GM21360 (cell line): ENCODE measurements at regions not wholly inside any gene's neighbourhood (a gene's known extent, or its start where the extent isn't known, plus 50 kb on each side); places are given as distances from the start of the nearest gene placed in this dataset.
"Not testable (repeated sequence)": the region's sequence is repeated elsewhere in the genome, so short reads cannot be mapped to it uniquely, and the experiment has no call there.

Experiments
- ATAC-seq: cut with Tn5 transposase; IDR thresholded peaks from one replicate; pipeline ENCODE4 v1.9.1; 2021; ENCODE audit warnings: mild to moderate bottlenecking, moderate library complexity; ENCODE audit not compliant: unreplicated experiment

DNA sequence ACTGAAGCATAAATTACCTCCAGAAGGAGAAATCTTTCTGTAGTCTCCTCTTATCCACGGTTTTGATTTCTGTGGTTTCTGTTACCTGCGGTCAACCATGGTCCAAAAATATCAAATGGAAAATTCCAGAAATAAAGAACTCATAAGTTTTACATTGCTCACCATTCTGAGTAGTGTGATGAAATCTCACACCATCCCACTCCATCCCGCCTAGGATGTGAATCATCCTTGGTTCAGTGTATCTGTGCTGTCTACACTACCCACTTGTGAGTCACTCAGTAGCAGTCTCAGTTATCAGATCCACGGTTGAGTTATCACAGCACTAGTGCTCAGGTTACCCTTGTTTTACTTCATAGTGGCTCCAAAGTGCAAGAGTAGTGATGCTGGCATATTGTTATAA is 371.2 kb downstream of the NFIB start:
- ATAC-seq: peak; percentile 74

DNA sequence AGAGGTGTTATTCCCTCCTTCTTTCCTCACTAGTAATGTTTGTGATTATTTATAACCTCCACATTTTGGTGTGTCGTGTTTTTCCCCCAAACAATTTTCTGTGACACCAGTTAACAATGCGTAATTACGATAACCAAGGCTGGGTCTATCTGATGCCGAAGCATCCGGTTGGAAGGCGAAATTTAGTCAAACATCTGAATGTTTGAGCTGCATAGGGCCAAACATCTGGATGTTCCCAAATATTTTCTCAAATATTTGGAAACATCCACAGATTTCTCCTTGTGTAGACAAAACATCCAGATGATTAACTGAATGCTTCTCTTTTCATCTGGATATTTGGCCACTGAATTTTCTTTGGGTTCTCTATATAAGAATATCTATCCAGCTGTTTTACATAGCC is 371.7 kb downstream of the NFIB start:
- no peak for ATAC-seq

DNA sequence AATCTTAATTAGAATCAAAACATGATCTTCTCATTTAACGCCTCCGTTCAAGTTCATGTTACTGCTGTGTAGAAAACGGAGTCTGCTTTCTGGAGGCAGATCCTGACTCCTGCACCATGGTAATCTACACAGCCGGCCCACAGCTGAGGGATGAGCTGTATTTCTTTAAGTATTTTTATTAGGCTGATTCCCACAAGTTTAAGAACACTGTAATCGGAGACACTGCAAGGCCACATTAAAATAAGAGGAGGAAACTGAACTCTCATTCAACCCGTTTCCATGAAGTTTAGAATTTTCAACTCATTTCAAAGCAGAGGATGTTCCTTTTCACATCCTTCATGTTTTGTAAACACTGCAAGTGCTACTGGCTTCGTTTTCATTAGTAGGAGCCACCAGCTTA is 372.2 kb downstream of the NFIB start:
- no peak for ATAC-seq

DNA sequence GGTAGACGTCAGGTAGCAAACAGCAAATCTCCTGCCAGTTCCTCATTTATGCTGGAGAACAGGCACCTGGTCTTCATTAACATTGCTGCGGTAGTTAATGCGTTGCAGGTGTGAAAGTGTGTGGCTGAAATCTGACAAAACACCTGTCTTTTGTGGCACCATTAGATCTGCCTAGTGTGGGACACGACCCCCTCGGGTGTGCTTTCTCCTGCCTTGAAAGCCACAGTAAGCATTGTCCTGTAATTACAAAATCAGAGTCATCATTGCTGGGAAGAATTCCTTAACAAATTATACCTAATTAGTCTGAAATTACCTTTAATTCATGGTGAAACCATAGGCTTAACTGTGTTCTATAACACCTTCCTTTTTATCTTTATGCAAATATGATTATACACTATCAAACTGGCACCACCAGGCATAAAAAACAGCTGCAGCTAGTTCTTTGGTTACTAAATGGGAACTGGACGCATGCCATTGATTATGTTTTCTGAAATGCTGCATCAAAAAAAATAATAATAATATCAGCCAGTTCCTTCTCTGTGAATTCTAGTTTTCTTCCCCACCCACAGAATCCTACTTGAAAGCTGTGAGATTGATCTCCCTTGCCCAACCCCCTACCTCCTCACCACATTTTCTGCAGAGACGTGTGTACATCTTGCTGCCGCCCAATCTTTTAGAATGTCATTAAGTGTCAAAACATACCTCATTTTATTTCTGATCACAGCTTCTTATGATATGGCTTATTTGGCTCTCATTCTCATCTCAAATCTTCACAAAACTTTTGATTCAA is 374.0 kb downstream of the NFIB start:
- ATAC-seq: no peak

DNA sequence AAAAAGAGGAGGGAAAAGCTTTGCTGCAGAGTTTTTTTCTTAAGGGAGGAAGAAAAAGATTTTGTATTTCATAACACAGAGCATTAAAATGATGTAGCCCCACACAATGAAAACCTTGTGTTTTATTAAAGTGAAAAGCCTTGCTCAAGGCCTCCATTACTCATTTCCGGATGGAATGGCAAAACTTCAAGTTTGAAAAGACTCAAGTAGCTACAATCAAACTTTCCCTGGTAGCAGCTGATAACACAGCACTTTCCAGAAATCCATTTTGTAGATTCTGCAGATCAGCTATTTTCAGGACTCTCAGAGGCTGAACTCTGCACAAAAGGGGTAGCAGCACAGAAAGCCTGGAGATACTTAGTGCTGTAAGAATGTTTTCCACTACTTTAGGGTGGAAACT is 374.8 kb downstream of the NFIB start:
- no peak for ATAC-seq

DNA sequence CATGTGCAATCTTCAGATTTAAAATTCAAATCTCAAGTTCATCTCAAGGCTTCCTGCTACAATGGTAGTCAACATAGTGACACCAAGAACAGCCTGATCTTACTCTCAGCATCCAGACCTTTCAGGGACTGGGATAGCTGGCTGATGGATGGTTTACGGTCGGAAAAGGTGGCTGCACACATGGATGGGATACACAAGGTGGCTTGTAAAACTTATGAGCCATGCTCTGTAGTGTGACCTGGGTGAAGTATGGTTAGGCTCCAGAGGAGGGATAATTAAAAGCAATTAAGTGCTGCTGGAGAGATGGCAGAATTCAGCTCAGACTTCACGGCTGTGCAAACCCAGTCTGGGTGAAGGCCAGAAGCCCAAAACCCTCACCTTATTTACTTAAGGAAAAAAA is 379.5 kb downstream of the NFIB start:
- no peak for ATAC-seq

DNA sequence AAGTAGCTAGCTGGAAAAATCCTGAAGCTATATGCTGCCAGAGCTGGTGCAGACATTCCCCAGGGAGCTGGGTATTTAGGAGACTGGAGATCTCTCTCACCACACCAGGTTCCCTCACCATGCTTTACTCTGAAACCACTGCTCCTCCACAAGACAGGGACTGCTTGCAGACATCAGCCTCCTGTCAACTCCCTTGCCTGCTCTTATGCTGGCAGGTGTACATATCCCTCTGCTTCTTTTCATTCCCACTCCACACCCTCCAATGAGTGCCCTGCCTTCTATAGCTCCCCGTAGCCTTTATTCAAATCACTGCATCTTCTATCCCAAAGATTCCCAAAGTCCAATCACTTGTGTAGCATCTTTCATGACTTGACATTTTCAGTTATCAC is 380.7 kb downstream of the NFIB start:
- ATAC-seq: no peak

DNA sequence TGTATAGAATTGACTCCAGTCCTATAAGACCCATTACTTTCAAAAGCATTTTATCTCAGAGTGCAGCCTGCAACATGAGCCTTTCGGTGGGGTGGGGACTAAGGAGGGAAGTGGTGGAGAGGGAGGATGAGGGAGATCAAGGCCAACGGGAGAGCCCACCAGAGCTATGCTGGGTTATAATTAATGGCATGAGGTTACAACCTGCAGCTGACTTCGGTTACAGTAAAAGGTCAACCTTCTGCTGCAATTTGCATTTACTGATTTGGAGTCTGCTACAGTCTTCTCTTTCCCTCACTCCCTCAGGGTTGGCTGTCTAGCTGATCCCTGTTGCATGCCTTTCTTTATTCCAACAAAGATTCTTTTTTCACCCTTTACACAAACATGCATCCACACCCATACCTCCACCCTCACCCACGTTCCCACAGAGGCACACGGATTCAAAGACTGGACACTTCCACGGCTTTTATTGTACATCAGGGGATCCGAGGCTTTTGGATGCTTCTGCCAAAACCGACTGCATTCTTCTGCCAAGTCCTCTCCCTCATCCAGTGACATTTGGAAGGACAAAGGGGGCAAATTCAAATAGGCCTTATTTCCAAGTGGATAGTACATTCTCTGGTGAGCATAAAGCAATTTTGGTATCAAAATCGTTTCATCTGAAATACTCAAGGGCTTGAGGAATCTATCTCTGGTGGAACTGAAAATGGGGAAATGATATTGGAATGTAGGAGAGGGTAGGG is 381.2 kb downstream of the NFIB start:
- no peak for ATAC-seq

DNA sequence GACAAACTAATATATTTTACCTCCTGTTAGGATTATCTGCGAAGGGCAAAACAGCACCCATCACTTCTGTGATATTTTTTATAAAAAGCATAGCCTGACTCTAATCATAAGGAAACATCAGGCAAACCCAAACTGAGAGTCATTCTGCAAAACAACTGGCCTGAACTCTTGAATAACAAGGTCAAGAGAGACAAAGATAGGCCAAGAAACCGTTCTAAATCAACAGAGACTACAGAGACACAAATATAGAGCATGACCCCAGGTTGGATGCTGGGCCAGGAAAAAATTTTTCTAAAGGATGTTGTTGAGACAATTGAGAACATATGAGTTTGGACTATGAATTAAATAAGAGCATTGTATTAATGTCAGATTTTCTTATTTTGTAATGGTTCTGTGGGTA is 384.9 kb downstream of the NFIB start:
- no peak for ATAC-seq

DNA sequence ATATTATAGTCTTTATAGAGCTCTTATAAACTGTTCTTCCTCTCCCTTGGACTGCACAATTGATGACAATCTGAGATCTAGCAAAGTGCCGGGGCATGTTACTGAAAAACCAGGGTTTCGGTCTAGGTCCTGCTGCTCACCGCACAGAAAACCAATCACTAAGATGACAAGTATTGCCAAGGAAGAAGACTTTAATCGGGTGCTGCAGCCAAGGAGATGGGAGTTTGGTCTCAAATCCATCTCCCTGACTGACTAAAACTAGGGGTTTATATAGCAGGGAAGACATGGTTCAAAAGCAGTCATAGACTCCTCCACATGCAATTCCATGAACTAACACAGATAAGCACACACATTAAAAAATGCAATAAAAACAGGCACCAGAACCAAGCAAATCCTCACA is 390.6 kb downstream of the NFIB start:
- no peak for ATAC-seq

DNA sequence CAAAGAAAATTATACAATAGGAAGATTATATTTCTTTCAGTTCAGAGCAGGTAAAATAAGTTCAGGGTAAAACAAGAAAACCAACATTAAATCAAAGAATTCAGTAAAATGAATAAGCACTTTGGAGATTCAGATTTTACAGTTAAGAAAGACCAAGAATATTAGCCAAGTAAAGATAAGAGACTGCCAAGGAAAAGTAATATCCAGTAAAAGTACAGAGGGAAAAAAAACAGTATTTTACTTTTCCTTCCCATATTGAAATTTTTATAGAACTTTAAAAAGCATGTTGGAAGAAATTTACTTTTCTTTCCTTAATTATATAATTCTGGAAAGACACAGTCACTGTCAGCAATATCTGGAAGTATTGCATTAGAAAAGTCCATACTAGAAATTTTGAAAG is 393.4 kb downstream of the NFIB start:
- ATAC-seq: no peak

DNA sequence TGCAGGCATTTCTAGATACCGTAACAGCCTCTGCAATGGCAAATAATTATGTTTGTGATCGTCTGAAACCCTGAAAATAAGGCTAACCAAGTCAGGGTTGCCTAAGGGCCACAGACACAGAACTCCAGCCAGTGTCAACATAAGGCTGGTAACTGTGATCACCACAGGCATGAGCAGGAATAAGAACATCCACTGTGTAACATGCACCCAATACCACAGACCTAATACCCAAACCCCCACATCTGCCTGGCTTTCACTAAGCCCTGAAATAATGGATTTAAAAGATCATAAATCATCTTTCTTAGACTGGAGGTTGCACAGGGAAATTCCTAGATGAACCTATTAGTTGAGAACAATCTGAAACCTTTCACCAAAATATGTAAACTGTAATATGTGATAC is 394.5 kb downstream of the NFIB start:
- ATAC-seq: no peak

DNA sequence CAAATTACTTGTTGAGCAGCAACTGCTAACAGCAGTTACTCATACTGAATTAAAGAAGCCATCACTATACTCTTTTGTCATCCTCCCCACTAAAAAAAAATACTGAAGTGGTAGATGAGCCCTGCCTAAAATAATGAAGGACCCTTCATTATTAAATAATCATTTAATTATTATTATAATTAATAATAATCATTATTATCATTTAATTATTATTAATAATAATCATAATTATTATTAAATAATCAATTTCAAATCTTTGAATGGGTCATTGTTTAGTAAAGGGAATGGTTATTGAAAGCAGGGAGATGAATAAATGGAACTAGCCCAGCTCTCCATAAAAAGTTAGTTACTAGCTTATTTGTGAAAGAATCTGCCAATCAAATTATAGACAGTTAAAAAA is 396.4 kb downstream of the NFIB start:
- no peak for ATAC-seq

DNA sequence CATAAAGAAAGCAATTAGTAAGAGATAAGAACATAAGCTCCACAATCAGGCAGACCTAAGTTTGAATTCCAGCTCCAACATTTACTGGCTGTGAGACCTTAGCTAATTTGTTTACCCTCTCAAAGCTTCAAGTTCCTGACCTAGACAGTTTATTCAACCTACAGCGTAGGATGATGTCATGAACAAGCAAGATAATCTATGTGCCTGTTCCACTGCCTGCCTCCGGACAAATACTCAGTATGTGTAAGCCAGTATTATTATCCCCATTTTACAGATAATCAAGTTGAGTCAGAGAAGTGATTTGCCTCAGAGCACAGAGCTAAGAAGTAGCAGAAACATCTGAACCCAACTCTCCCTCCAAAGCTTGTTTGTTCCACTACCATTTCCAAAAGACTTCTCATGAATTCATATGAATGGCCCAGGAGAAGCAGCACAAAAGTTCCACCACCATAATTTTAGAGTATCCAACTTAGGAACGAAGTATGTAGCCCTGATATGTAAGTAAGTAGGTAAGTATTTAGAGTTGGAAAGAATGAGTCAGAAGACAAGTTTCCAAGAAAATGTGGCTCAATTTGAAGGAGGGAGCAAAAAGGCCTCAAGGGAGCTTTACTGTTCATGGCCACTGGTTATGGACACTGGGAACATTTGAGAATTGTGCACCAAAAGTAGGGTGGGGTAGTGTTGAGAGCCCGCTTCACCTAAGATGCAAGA is 398.2 kb downstream of the NFIB start:
- ATAC-seq: no peak

DNA sequence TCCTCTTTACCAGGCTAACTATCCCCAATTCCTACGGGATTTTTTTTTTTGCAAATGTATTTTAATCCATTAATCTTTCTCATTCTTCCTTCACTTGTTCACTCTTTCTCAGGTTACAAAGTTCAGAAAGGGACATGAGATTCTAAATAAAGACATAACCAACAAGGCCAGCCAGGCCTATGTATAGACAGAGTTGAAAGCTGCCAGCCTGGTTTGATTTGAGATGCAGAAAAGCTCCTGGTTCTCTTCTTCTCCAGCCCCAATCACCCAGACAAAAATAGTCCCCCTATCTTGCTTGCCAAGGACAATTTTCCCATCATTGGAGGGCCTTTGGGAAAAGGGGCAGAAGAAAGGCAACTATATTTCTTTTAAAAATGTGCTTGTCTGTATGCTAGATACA is 398.8 kb downstream of the NFIB start:
- no peak for ATAC-seq

DNA sequence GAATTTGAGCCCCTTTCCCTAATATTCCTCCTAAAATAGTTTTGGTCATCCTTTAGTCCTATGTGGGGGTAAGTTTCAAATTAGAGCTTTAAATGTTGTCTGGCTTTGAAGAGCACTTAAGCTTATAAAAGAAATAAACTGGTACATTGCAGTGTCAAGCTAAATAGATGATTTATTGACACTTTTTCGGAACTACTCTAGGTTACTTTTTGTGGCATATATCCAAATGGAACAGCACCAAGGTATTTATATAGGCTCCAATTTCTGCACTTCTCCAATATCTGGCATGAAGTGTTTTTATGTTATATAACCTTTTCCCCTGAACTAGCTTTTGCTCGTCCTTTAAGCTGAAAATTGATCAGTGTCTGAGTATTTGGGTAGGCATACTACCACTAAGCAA is 402.5 kb downstream of the NFIB start:
- ATAC-seq: no peak

DNA sequence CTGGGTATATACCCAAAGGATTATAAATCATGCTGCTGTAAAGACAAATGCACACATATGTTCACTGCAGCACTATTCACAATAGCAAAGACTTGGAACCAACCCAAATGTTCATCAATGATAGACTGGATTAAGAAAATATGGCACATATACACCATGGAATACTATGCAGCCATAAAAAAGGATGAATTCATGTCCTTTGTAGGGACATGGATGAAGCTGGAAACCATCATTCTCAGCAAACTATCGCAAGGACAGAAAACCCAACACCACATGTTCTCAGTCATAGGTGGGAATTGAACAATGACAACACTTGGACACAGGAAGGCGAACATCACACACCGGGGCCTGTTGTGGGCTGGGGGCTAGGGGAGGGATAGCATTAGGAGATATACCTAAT is 406.1 kb downstream of the NFIB start:
- ATAC-seq: not testable (repeated sequence)

DNA sequence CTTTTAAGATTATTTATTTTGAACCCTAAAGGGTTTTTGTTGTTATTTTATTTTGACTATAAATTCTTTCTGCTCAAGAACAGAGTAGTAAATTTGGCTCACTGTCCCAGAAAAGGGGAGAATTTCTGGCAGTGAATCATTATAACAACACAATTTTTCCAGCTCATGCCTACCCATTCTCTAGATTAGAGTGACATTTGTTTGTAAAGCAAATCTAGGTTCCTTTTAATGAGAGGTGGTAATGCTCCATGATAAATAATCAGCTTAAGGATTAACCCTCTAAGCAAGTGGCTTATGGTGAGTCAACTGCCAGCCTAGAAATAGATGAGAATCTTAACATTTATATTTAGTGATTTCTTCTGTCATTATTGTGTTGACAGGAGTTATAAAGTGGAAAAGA is 409.2 kb downstream of the NFIB start:
- ATAC-seq: no peak

DNA sequence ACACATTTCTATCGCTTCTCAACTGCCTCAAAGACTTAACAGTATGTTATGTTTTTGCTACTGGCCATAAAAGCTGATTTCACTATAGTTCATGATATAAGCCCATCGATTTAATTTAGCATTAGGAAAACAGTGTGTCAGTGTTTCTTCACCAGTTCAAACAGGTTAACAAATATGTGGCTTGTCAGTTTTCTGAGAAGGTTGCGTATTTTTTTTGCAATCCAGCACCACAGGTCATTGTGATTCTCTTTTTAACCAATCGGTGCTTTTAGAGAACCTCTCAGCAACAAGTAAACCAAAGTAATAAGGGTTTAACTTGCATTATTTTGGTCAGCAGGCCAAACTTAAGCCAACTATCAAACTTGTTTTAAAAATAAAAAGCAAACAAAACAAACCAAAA is 409.6 kb downstream of the NFIB start:
- no peak for ATAC-seq

DNA sequence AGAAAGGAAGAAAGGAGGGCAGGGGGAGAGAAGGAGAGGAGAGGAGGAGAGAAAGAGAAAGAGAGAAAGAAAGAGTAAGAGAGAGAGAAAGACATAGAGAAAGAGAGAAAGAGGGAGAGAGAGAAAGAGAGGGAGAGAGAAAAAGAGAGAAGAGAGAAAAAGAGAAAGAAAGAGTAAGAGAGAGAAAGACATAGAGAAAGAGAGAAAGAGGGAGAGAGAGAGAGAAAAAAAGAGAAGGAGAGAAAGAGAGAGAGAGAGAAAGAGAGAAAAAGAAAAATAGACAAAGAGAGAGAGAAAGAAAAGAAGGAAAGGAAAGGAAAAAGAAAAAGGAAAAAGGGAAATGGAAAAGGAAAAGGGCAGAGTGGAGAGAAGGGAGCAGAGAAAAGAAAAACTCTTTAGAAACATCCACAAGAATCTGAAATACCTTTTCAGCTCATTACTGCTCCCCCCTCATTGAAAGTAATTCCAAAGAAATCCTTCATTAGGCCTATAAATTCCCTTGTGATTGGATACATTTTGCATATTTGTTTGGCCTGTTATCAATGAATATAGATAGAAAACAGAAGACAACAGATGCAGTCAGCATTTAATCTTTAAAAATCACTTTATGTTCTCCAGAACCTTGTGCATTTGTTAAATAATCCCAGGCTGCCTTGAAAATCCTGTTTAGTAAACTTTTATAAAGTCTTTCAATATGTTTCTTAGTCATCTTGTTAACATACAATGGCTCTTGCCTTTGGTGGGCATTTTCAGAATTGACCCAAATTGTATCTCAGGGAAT is 411.5 kb downstream of the NFIB start:
- ATAC-seq: no peak

DNA sequence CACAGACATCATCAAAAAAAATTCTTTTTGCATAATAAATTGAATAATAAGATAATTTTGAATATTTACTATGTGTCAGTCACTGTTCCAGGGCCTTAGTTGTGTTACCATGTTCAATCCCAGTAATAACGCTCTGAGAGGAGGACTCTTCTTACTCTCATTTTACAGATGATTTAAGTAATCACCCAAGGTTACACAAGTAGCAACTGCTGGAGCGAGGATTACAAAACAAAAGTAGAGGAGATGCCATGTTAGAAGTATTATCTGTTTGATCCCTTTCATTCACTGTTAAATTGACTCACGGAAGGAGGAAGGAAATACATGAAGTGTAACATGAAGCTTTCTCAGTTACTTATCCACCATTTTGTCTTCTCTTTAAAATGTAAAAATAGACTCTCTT is 412.8 kb downstream of the NFIB start:
- no peak for ATAC-seq
